OCI-LY3 (cell line): ENCODE measurements at regions not wholly inside any gene's neighbourhood (a gene's known extent, or its start where the extent isn't known, plus 50 kb on each side); places are given as distances from the start of the nearest gene placed in this dataset.

ENCODE experiments used
- H2AFZ ChIP-seq: fragments of 200-600, 300-600 bp; shearing (Covaris generic); 2 replicates; pipeline ENCODE4 v1.6.0; 2014; ENCODE audit warnings: antibody characterized with exemption, low read depth, low read length
- H3K27ac ChIP-seq: fragments of 200-600, 300-600 bp; sonication (generic); 2 replicates; pipeline ENCODE4 v1.5.1; 2014; ENCODE audit warnings: mild to moderate bottlenecking, low read length, moderate library complexity, mixed read lengths
- H3K27me3 ChIP-seq: fragments of 200-600, 300-600 bp; sonication (generic); 2 replicates; pipeline ENCODE4 v1.6.1; 2014; ENCODE audit warnings: low read depth, low read length, mixed read lengths
- H3K36me3 ChIP-seq: fragments of 200-600, 300-600 bp; sonication (generic); replicated peaks from 2 replicates; pipeline ENCODE3; 2014; ENCODE audit warnings: low read depth, low read length, mixed read lengths
- H3K4me1 ChIP-seq: fragments of 300-600, 200-600 bp; sonication (generic); 2 replicates; pipeline ENCODE4 v1.6.1; 2014; ENCODE audit warnings: low read length, mixed read lengths
- H3K4me2 ChIP-seq: fragments of 200-600, 300-600 bp; sonication (generic); 2 replicates; pipeline ENCODE4 v1.6.1; 2014; ENCODE audit warnings: low read length, mixed read lengths
- H3K4me3 ChIP-seq: fragments of 300-600, 200-600 bp; sonication (generic); 2 replicates; pipeline ENCODE4 v1.5.1; 2014; ENCODE audit warnings: antibody characterized with exemption, mild to moderate bottlenecking, low read length, moderate library complexity
- H3K79me2 ChIP-seq: fragments of 300-600, 200-600 bp; shearing (Covaris generic); 2 replicates; pipeline ENCODE4 v1.6.1; 2014; ENCODE audit warnings: mild to moderate bottlenecking, low read length, mixed read lengths
- H3K9ac ChIP-seq: fragments of 300-600, 200-600 bp; shearing (Covaris generic); 2 replicates; pipeline ENCODE4 v1.6.0; 2014; ENCODE audit warnings: mild to moderate bottlenecking, low read length, moderate library complexity
- H3K9me3 ChIP-seq: fragments of 200-600, 300-600 bp; shearing (Covaris generic); 2 replicates; pipeline ENCODE4 v1.6.1; 2014; ENCODE audit warnings: low read length, mixed read lengths; ENCODE audit not compliant: insufficient read depth
- H4K20me1 ChIP-seq: fragments of 200-600, 300-600 bp; sonication (generic); 2 replicates; pipeline ENCODE4 v1.6.1; 2016; ENCODE audit warnings: low read length, mixed read lengths; ENCODE audit not compliant: insufficient read depth
- EZH2phosphoT487 ChIP-seq: fragments of 200-600 bp; shearing (Covaris generic); IDR thresholded peaks from 2 replicates; pipeline ENCODE4 v1.6.1; 2018; ENCODE audit warnings: antibody characterized with exemption, mixed run types, low read depth
- TF ChIP-seq, protein P1 (sequence below): fragments of 200-600, 300-600 bp; sonication (generic); IDR thresholded peaks from 2 replicates; pipeline ENCODE4 v1.5.1; 2014; ENCODE audit warnings: antibody characterized with exemption, low read length, low read depth

DNA sequence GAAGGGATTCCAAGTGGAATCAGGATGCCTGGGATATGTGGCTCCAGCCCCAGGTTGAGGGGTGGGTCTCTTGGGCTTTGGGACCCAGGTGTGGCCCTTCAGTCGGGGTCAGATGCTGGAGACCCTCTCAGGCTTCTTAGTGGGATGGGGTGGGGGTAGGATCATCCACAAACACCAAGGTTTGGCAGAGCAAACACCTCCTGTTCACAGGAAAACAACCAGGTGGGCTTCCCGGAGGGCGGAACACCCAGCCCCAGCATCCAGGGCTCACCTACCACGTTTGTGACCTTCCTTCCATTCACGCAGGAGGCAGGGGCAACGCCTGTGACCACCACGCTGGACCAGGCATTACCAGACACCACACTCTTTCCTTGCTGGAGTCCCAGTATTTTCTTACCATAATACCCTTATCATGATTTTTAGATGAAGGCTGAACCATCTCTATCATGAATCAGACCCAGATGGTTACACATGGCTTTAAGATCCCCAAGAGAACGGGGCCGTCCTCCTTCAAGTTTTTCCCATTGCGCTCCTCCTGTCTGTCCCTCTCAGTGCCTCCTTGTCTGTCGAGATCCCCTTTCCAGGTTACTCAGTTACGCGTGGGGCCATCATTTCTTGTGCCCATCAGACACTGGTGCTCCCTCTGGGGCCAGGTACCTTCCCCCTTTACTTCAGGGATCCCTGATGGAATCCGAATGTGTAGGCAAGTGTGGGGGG, 428.2 kb downstream of the NPHP4 start:
- Histone ChIP-seq H3K27me3 (no peaks in the 10 kb centered on the region), H3K4me2 (no peak overlapping the region), H4K20me1 (no peaks in the 10 kb centered on the region), H3K9me3 (no peaks in the 10 kb centered on the region), H3K4me3 (no peak overlapping the region), H3K36me3 (no peaks in the 10 kb centered on the region), H2AFZ (no peak overlapping the region), H3K9ac (no peak overlapping the region), H3K4me1 (no peaks in the 10 kb centered on the region), H3K27ac (no peak overlapping the region), H3K79me2 (no peaks in the 10 kb centered on the region)
- TF ChIP-seq EZH2phosphoT487, result no peak
- TF ChIP-seq, protein P1, sequence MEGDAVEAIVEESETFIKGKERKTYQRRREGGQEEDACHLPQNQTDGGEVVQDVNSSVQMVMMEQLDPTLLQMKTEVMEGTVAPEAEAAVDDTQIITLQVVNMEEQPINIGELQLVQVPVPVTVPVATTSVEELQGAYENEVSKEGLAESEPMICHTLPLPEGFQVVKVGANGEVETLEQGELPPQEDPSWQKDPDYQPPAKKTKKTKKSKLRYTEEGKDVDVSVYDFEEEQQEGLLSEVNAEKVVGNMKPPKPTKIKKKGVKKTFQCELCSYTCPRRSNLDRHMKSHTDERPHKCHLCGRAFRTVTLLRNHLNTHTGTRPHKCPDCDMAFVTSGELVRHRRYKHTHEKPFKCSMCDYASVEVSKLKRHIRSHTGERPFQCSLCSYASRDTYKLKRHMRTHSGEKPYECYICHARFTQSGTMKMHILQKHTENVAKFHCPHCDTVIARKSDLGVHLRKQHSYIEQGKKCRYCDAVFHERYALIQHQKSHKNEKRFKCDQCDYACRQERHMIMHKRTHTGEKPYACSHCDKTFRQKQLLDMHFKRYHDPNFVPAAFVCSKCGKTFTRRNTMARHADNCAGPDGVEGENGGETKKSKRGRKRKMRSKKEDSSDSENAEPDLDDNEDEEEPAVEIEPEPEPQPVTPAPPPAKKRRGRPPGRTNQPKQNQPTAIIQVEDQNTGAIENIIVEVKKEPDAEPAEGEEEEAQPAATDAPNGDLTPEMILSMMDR, result no peak

DNA sequence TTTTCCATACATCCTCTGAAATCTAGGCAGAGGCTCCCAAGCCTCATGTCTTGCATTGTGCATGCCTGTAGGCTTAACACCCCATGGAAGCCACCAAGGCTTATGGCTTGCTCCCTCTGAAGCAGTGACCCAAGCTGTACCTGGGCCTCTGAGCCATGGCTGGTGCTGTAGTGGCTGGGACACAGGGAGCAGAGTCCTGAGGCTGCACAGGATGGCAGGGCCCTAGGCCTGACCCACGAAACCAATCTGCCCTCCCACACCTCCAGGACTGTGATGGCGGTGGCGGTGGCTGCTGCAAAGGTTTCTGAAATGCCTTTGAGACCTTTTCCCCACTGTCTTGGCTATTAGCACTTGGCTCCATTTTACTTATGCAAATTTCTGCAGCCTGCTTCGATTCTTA, 429.5 kb downstream of the NPHP4 start:
- Histone ChIP-seq H4K20me1 (no peaks in the 10 kb centered on the region), H3K79me2 (no peaks in the 10 kb centered on the region), H2AFZ (no peak overlapping the region), H3K4me2 (no peak overlapping the region), H3K27me3 (no peaks in the 10 kb centered on the region), H3K27ac (no peak overlapping the region), H3K9ac (no peak overlapping the region), H3K4me1 (no peaks in the 10 kb centered on the region), H3K4me3 (no peak overlapping the region), H3K36me3 (no peaks in the 10 kb centered on the region), H3K9me3 (no peaks in the 10 kb centered on the region)
- TF ChIP-seq, protein P1, result no peak
- TF ChIP-seq EZH2phosphoT487, result no peak

DNA sequence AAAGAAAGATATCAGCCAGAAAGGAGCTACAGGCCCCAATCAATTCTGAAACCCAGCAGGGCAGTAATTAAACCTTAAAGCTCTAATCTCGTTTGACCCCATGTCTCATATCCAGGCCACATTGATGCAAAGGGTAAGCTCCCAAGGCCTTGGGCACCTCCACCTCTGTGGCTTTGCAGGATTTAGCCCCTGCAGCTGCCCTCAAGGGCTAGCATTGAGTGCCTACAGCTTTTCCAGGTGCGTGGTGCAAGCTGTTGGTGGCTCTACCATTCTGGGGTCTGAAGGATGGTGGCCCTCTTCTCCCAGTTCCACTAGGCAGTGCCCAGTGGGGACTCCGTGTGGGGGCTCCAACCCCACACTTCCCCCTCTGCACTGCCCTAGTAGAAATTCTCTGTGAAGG, 429.9 kb downstream of the NPHP4 start:
- no peaks in the 10 kb centered on the region for H3K9me3 ChIP-seq
- H3K36me3 ChIP-seq, result no peaks in the 10 kb centered on the region
- H3K27me3 ChIP-seq, result no peaks in the 10 kb centered on the region
- H4K20me1 ChIP-seq, result no peaks in the 10 kb centered on the region
- H3K27ac ChIP-seq, result no peak overlapping the region
- no peak overlapping the region for H3K4me3 ChIP-seq
- H3K4me1 ChIP-seq, result no peaks in the 10 kb centered on the region
- H3K79me2 ChIP-seq, result no peaks in the 10 kb centered on the region
- H2AFZ ChIP-seq, result no peak overlapping the region
- H3K9ac ChIP-seq, result no peak overlapping the region
- no peak overlapping the region for H3K4me2 ChIP-seq
- TF ChIP-seq, protein P1, result no peak
- TF ChIP-seq EZH2phosphoT487, result no peak

- Histone ChIP-seq H2AFZ (no peak overlapping the region), H3K9me3 (no peaks in the 10 kb centered on the region), H4K20me1 (no peaks in the 10 kb centered on the region), H3K36me3 (no peaks in the 10 kb centered on the region), H3K79me2 (no peaks in the 10 kb centered on the region), H3K4me2 (no peak overlapping the region), H3K9ac (no peak overlapping the region), H3K4me1 (no peaks in the 10 kb centered on the region), H3K27ac (no peak overlapping the region), H3K27me3 (no peaks in the 10 kb centered on the region), H3K4me3 (no peak overlapping the region)
- TF ChIP-seq, protein P1, result no peak
- TF ChIP-seq EZH2phosphoT487, result no peak
Measured at GRCh38 chr1:5559078-5559477, 433.1 kb downstream of the NPHP4 start.
